ENCODE measurements at regions not wholly inside any gene's neighbourhood (a gene's known extent, or its start where the extent isn't known, plus 50 kb on each side); places are given as distances from the start of the nearest gene placed in this dataset.

DNA sequence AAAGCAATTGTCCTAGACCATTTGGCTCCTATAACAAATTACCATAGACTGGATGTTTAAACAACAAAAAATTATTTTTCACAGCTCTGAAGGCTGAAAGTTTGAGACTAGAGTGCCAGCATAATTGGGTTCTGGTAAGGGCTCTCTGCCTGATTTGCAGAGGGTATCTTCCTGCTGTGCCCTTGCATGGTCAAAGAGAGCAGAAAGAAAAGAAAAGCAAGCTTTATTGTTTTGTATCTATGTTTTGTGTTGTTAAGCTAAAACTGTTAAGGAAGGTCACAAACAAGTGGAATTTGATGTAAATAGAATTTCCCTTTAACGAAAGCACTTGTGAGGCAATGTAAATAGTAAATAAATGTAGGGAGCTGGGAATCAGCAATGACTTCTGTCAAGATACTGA is 1031.0 kb upstream of the ATXN7L3B start:
- no peak for TF ChIP-seq CTCF (conservative IDR thresholded peaks at IDR 0.05; ENCODE audit: low read length)
- TF ChIP-seq EZH2phosphoT487 (IDR thresholded peaks at IDR 0.05; ENCODE audit: borderline replicate concordance): no peak

Data from Loucy (cell line).